OCI-LY3 (cell line): ENCODE measurements at regions not wholly inside any gene's neighbourhood (a gene's known extent, or its start where the extent isn't known, plus 50 kb on each side); places are given as distances from the start of the nearest gene placed in this dataset.

Experiments
- H2AFZ ChIP-seq: fragments of 200-600, 300-600 bp; shearing (Covaris generic); 2 replicates; pipeline ENCODE4 v1.6.0; 2014; ENCODE audit warnings: antibody characterized with exemption, low read depth, low read length
- H3K27ac ChIP-seq: fragments of 200-600, 300-600 bp; sonication (generic); 2 replicates; pipeline ENCODE4 v1.5.1; 2014; ENCODE audit warnings: mild to moderate bottlenecking, low read length, moderate library complexity, mixed read lengths
- H3K27me3 ChIP-seq: fragments of 200-600, 300-600 bp; sonication (generic); 2 replicates; pipeline ENCODE4 v1.6.1; 2014; ENCODE audit warnings: low read depth, low read length, mixed read lengths
- H3K36me3 ChIP-seq: fragments of 200-600, 300-600 bp; sonication (generic); replicated peaks from 2 replicates; pipeline ENCODE3; 2014; ENCODE audit warnings: low read depth, low read length, mixed read lengths
- H3K4me1 ChIP-seq: fragments of 300-600, 200-600 bp; sonication (generic); 2 replicates; pipeline ENCODE4 v1.6.1; 2014; ENCODE audit warnings: low read length, mixed read lengths
- H3K4me2 ChIP-seq: fragments of 200-600, 300-600 bp; sonication (generic); 2 replicates; pipeline ENCODE4 v1.6.1; 2014; ENCODE audit warnings: low read length, mixed read lengths
- H3K4me3 ChIP-seq: fragments of 300-600, 200-600 bp; sonication (generic); 2 replicates; pipeline ENCODE4 v1.5.1; 2014; ENCODE audit warnings: antibody characterized with exemption, mild to moderate bottlenecking, low read length, moderate library complexity
- H3K79me2 ChIP-seq: fragments of 300-600, 200-600 bp; shearing (Covaris generic); 2 replicates; pipeline ENCODE4 v1.6.1; 2014; ENCODE audit warnings: mild to moderate bottlenecking, low read length, mixed read lengths
- H3K9ac ChIP-seq: fragments of 300-600, 200-600 bp; shearing (Covaris generic); 2 replicates; pipeline ENCODE4 v1.6.0; 2014; ENCODE audit warnings: mild to moderate bottlenecking, low read length, moderate library complexity
- H3K9me3 ChIP-seq: fragments of 200-600, 300-600 bp; shearing (Covaris generic); 2 replicates; pipeline ENCODE4 v1.6.1; 2014; ENCODE audit warnings: low read length, mixed read lengths; ENCODE audit not compliant: insufficient read depth
- H4K20me1 ChIP-seq: fragments of 200-600, 300-600 bp; sonication (generic); 2 replicates; pipeline ENCODE4 v1.6.1; 2016; ENCODE audit warnings: low read length, mixed read lengths; ENCODE audit not compliant: insufficient read depth
- EZH2phosphoT487 ChIP-seq: fragments of 200-600 bp; shearing (Covaris generic); IDR thresholded peaks from 2 replicates; pipeline ENCODE4 v1.6.1; 2018; ENCODE audit warnings: antibody characterized with exemption, mixed run types, low read depth
- TF ChIP-seq, protein P1 (sequence below): fragments of 200-600, 300-600 bp; sonication (generic); IDR thresholded peaks from 2 replicates; pipeline ENCODE4 v1.5.1; 2014; ENCODE audit warnings: antibody characterized with exemption, low read length, low read depth

DNA sequence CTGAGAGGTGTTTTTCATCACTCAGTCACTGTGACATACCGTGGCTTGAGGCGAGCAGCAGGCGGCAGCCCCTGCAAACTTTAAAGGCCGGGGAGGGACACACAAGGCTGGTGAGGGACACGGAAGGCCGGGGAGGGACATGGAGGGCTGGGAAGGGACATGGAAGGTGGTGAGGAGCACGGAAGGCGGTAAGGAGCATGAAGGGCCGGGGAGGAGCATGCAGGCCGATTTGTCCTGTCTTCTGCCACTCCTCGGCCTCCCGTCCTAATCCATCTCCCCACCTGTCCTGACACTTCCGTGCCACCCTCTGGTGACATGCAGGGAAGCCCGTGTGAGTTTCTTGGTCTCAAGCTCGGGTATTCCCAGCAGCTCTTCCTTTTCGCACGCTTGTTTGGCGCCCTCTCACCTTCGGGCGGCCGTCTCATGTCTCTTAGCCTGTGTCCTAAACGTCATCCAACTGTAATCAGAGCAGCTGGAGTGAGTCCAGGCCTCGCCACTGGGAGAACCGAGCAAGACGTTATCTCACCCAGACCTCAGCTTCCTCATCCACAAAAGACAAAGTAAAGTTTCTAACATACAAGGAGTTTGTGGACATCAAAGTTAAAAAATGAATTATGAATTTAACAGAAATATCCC lies 126.5 kb downstream of the MRPL36 start:
- Histone ChIP-seq H3K27me3 (peaks cover 10% of the 10 kb centered on the region; the same call in 1 of the 2 replicates), H3K4me3 (no peak overlapping the region), H3K9ac (no peak overlapping the region), H2AFZ (no peak overlapping the region), H3K9me3 (no peaks in the 10 kb centered on the region), H4K20me1 (no peaks in the 10 kb centered on the region), H3K27ac (no peak overlapping the region), H3K36me3 (no peaks in the 10 kb centered on the region), H3K4me2 (no peak overlapping the region), H3K4me1 (no peaks in the 10 kb centered on the region), H3K79me2 (no peaks in the 10 kb centered on the region)
- TF ChIP-seq, protein P1, sequence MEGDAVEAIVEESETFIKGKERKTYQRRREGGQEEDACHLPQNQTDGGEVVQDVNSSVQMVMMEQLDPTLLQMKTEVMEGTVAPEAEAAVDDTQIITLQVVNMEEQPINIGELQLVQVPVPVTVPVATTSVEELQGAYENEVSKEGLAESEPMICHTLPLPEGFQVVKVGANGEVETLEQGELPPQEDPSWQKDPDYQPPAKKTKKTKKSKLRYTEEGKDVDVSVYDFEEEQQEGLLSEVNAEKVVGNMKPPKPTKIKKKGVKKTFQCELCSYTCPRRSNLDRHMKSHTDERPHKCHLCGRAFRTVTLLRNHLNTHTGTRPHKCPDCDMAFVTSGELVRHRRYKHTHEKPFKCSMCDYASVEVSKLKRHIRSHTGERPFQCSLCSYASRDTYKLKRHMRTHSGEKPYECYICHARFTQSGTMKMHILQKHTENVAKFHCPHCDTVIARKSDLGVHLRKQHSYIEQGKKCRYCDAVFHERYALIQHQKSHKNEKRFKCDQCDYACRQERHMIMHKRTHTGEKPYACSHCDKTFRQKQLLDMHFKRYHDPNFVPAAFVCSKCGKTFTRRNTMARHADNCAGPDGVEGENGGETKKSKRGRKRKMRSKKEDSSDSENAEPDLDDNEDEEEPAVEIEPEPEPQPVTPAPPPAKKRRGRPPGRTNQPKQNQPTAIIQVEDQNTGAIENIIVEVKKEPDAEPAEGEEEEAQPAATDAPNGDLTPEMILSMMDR: no peak
- no peak for TF ChIP-seq EZH2phosphoT487

DNA sequence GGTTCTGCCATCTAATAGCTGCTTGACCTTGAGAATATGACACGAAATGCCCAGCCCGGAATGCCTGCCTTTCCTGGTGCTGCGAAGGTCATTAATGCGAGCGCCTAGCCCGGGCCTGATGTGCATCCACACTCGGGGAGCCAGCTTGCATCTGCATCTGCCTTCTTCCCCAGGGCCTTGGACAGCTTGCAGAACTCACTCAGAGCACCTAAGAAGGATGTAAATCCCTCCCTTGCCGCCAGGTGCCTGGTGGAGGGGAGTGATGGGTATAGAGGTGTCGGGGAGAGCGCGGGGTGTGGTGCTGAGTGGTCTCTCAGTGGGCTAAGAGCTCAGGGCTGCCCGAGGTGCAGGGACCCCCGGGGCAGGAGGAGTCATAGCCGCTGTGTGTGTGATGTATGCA lies 127.2 kb downstream of the MRPL36 start:
- Histone ChIP-seq H3K9me3 (no peaks in the 10 kb centered on the region), H3K4me1 (no peaks in the 10 kb centered on the region), H3K27ac (no peak overlapping the region), H3K4me2 (no peak overlapping the region), H3K4me3 (no peak overlapping the region), H4K20me1 (no peaks in the 10 kb centered on the region), H3K79me2 (no peaks in the 10 kb centered on the region), H3K9ac (no peak overlapping the region), H3K36me3 (no peaks in the 10 kb centered on the region), H3K27me3 (0 out of 2 replicates have a peak, but pooled peaks cover 6% of the 10 kb centered on the region), H2AFZ (no peak overlapping the region)
- no peak for TF ChIP-seq EZH2phosphoT487

DNA sequence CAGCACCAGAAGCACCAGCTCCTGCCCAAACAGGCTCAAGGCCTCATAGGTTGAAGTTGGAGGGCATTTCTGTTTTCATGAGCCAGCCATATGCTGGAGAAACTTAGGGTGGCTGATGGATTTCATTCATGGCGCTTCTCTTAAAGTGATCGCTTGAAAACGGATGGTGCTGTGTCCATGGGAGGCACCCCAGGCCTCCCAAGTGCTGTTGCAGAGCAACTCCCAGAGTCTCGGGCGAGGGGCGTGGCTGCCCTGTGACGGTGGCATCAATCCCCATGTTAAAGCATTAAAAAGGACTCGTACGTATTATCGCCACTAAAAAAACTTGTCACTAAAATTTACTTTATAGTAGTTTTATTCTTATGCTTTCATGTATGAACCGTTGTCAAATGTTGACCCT lies 128.3 kb downstream of the MRPL36 start:
- Histone ChIP-seq H3K9ac (no peak overlapping the region), H3K9me3 (no peaks in the 10 kb centered on the region), H3K36me3 (no peaks in the 10 kb centered on the region), H3K4me1 (no peaks in the 10 kb centered on the region), H4K20me1 (no peaks in the 10 kb centered on the region), H2AFZ (no peak overlapping the region), H3K4me3 (no peak overlapping the region), H3K79me2 (no peaks in the 10 kb centered on the region), H3K4me2 (no peak overlapping the region), H3K27me3 (0 out of 2 replicates have a peak, but pooled peaks cover 6% of the 10 kb centered on the region), H3K27ac (no peak overlapping the region)
- TF ChIP-seq EZH2phosphoT487: no peak
- TF ChIP-seq, protein P1: no peak

DNA sequence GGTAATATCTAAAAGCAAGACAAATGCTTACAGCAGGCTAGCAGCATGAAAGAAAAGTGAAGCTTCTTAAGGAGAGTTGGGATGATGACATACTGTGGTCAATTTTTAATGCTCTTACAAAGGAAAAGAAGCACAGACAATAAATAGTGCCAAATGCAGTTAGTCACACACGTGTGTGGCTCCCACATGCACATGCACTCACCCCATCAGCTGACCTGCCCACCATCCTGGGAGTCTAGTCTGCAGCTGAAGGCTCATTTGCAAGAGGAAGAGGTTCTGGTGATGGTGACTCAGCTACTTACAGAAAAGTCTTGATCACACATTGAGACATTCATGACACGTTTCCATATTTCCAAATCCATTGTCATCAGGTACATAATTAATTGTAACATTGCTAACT lies 129.3 kb downstream of the MRPL36 start:
- Histone ChIP-seq H3K9ac (no peak overlapping the region), H3K4me3 (no peak overlapping the region), H3K4me1 (no peaks in the 10 kb centered on the region), H3K27me3 (0 out of 2 replicates have a peak, but pooled peaks cover 6% of the 10 kb centered on the region), H3K4me2 (no peak overlapping the region), H3K27ac (no peak overlapping the region), H3K79me2 (no peaks in the 10 kb centered on the region), H4K20me1 (no peaks in the 10 kb centered on the region), H3K36me3 (no peaks in the 10 kb centered on the region), H3K9me3 (no peaks in the 10 kb centered on the region), H2AFZ (no peak overlapping the region)
- no peak for TF ChIP-seq EZH2phosphoT487
- TF ChIP-seq, protein P1: no peak
